H7 (cell line): ENCODE measurements at regions not wholly inside any gene's neighbourhood (a gene's known extent, or its start where the extent isn't known, plus 50 kb on each side); places are given as distances from the start of the nearest gene placed in this dataset.

ENCODE experiments used
- DNase-seq: peaks from one replicate; pipeline ENCODE4 v3.0.0; 2012
- H3K27me3 ChIP-seq: 2 replicates; pipeline ENCODE4 v1.6.0; 2011; ENCODE audit warnings: mild to moderate bottlenecking, low read length; ENCODE audit not compliant: control insufficient read depth, insufficient read depth
- H3K36me3 ChIP-seq: replicated peaks from 2 replicates; pipeline ENCODE4 v1.5.1; 2011; ENCODE audit warnings: low read length; ENCODE audit not compliant: control insufficient read depth, insufficient read depth
- H3K4me3 ChIP-seq: 2 replicates; pipeline ENCODE4 v1.5.1; 2011; ENCODE audit warnings: low read depth, mild to moderate bottlenecking, control low read depth, low read length, moderate library complexity; ENCODE audit not compliant: insufficient read depth

DNA sequence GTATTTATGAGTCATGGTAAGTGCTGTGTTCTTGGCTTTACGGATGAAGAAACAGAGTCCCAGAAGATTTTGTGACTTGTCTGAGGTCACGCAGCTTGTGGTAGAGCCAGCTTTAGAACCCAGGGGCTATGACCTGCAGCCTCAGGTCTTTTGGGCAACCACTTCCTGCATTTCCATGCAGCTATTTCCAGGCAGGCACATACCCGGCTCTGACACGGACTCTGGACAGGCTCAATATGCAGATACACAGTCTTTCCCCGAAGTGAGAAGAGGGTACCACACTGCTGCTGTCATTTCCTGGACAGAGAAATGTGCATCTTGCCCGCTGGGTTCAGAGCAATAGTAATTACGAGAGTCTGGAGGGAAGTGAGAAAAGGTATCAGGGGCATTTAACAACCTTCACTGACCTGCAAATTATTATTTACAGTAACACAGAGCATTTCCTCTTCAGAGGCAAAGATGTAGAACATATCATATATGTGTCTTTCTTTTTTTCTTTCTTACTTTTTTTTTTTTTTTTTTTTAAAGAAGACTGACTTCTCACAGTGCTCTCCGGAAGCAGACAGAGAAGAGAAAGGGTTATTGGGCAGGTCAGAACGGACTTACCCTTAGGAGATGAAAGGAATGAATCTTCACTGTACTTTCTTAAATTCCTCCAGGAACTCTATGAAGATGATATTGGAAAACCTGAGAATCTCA, 185.1 kb downstream of the CLIC5 start:
- no peaks in the 10 kb centered on the region for H3K27me3 ChIP-seq
- DNase-seq: no peak
- no peak overlapping the region for H3K4me3 ChIP-seq
- H3K36me3 ChIP-seq: no peaks in the 10 kb centered on the region

DNA sequence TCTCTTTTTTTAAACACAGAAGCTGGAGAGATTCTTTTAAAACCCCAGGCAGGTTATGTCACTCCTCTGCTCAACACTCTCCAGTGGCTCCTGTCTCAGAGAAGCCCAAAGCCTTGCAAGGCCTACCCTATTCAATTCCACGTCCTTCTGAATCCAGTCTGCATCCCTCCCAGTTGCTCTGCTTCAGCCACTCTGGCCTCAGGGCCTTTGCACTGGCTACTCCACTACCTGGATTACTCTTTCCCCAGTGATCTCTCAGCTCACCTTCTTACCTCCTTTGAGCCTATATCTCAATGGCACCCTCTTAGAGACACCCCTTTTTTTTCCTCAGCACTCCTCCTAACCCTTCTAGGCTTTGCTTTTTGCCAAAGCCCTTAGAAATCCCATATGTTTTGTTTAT, 185.8 kb downstream of the CLIC5 start:
- Histone ChIP-seq H3K27me3 (no peaks in the 10 kb centered on the region), H3K4me3 (no peak overlapping the region), H3K36me3 (no peaks in the 10 kb centered on the region)
- no peak for DNase-seq

DNA sequence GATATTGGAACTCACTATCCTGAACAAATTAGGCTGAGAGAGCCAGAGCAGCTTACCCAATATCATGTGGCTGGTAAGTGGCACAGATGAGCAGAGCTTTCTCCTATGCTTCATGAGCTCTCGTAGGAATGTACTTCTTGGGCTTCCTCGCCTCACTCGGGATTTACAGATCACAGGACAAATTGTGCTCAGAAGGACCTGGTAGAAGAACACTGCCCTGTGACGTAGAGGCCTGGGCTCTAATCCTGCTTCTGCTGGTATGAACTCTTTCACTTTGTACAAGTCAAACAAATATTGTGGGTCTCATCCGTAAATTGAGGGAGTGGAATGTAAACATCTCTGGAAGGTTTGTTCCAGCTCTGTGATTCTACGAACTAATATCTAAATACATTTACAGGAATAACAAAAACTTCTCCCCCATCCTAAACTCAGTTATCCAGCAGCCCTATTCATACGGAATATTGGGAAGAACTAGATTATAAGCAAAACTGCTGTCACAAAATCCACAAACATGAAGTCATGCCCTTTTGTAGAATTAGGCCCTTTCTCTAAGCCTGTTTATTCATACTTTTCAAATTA, 187.6 kb downstream of the CLIC5 start:
- Histone ChIP-seq H3K4me3 (no peak overlapping the region), H3K36me3 (no peaks in the 10 kb centered on the region), H3K27me3 (no peaks in the 10 kb centered on the region)
- DNase-seq: no peak

DNA sequence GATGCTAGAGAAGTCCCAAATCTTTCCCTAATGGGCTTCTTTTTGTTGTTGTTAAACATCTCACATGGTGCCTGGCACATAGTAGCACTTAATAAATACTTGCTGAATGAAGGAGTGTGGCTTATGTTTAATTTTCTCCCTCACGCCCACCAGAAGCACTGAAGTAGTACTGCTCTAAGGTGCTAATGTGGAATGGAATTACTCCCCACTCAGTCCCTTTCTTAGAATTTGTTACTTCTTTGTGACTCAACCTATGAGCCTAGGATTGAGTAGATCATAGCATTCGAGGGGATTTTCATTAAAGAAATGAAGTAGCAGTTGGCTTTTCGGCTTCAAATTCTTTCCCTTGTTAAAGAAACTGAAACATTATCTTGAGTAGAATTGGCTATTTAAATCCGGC, 192.8 kb downstream of the CLIC5 start:
- H3K36me3 ChIP-seq: no peaks in the 10 kb centered on the region
- no peak overlapping the region for H3K4me3 ChIP-seq
- no peaks in the 10 kb centered on the region for H3K27me3 ChIP-seq
- DNase-seq: no peak

DNA sequence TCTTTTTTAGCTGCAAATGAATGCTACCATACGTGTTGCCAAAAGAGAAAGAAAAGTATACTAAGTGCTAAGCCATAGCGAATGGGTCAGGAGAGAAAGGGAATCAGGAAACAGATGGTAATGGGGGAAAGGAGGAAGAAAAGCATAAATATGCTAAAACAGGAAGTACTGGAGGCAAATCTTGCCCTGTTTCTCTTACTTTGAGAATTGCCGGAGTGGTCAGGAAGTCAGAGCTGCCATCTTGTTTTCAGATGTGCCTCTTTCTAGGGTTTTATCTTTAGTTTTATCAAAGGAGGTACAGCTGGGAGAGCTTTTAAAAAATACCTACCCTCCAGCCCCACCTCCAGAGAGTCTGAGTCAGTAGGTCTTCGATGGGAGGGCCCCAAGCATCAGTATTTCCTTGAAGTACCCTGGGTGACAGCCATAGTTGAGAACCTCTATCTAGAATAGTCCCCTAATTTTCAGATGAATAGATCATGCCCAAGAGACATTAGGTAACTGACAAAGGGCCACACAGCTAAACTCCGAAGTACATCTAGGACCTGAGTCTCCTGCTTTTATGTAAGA, 193.3 kb downstream of the CLIC5 start:
- Histone ChIP-seq H3K27me3 (no peaks in the 10 kb centered on the region), H3K36me3 (no peaks in the 10 kb centered on the region), H3K4me3 (no peak overlapping the region)
- no peak for DNase-seq

DNA sequence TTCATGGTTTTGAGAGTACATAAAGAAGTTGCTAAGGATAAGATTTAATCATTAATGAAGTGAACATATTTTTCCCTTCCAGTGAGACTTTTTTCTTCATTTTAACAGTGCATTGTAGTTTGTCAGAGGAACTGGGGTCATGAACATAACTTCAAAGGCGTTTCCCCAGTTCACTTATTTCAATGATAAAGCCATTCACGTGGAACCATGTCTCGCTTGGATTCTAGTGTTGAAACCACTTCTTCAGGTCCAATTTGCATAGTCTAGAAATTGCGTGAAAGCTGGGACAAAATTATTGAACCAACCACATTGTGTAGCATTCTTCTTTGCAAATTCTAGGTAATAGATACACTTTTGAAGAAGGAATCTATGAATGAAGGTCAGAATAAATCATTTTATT, 197.0 kb downstream of the CLIC5 start:
- H3K27me3 ChIP-seq: no peaks in the 10 kb centered on the region
- DNase-seq: no peak
- H3K4me3 ChIP-seq: no peak overlapping the region
- H3K36me3 ChIP-seq: no peaks in the 10 kb centered on the region

DNA sequence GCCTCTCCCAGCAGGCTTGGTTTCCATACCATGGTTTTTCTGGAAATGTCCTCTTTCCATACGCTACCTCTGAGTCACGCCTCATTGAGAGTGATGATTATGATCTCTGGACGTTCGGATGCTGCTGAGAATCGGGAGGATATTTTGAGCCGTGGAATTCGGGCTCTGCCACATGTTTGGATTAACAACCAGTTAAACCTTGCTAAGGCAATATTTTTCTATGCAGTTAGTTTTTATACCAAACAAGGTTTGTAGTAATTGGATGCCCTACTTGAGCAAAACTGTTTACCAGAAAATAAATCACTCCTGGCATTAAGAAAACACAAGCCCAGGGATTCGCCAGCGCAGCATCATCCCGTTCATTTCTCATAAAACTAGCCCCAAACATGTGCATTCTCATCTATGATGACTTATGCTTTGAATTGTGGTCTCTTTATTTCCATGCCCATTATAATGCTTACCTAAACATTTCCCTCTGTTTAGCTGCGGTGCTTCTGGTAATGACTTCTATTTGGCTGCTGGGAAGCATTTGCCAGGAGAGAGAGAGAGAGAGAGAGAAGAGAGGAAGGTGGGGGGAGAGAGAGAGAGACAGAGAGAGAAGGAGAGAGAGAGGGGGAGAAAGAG, 198.9 kb downstream of the CLIC5 start:
- Histone ChIP-seq H3K27me3 (no peaks in the 10 kb centered on the region), H3K36me3 (no peaks in the 10 kb centered on the region)

DNA sequence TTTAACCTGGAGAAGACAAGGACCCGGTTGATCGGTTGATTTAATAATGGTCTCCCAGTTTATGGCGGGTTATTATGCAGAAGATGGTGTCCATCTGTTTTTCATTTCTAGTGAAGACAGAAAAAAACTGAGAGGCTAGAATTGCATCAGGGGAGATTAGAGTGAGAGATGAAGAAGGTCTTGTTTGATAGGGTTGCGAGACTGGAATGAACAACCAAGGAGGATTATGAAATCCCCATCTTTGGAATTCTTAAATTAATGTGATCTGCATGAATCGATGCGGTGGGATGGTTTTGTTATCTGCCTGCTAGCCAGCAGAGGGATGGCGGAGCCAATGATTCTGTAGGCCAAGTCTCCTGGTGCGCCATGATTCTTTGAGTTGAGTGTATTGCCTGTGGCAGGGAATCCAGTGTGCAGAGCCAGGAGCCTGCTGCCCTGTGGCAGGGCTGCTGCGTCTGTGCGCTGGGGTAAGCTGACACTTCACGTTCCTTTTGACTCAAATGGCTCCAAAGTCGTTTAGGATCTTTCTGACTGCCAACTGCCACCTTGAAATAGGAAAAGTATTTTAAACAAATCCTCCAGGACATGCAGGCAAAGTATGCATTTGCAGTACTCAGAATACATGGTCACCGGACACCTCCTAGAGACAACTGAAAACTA, 200.1 kb downstream of the CLIC5 start:
- no peaks in the 10 kb centered on the region for H3K27me3 ChIP-seq
- H3K4me3 ChIP-seq: no peak overlapping the region
- no peak for DNase-seq
- no peaks in the 10 kb centered on the region for H3K36me3 ChIP-seq

More for the DNA sequence above, 198.9 kb downstream of the CLIC5 start:
- no peak for DNase-seq
- no peak overlapping the region for H3K4me3 ChIP-seq

DNA sequence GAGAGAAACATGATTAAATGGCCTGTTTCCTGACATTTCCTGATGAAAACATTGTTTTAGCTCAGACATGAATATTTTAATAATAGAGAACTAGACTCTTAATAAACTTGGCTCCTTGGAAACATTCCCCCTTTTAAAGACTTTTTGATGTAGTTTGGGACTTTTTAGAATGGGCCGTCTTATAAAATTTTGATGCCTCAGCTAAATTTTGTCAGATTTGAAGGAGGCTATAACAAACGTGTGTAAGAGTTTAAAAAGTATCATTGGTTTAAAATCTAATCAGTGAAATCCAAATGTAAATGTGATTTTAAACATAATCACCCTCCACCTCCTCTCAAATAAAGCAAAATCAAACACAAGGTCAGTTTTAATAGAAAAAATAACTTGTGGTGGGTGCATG, 200.9 kb downstream of the CLIC5 start:
- Histone ChIP-seq H3K4me3 (no peak overlapping the region), H3K27me3 (no peaks in the 10 kb centered on the region), H3K36me3 (no peaks in the 10 kb centered on the region)
- no peak for DNase-seq

DNA sequence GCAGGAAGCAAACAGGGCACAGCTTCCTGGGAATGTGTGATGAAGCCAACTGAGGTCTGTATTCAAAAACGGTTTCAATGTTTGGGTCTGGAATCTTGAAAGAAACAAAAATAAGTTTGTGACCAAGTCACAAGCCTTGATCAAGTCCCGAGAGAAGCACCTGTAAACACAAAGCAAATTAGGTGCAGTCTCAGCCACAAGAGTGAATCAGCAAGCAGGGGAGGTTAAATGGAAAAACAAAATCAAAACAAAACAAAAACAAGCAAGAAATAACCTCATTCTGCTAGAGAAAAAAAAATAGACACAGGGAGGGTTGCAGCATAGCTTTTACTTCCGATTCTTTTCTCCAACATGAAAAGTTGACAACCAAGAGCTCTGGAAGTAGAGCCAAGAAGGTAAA, 201.7 kb downstream of the CLIC5 start:
- DNase-seq: no peak
- Histone ChIP-seq H3K36me3 (no peaks in the 10 kb centered on the region), H3K4me3 (no peak overlapping the region), H3K27me3 (no peaks in the 10 kb centered on the region)

DNA sequence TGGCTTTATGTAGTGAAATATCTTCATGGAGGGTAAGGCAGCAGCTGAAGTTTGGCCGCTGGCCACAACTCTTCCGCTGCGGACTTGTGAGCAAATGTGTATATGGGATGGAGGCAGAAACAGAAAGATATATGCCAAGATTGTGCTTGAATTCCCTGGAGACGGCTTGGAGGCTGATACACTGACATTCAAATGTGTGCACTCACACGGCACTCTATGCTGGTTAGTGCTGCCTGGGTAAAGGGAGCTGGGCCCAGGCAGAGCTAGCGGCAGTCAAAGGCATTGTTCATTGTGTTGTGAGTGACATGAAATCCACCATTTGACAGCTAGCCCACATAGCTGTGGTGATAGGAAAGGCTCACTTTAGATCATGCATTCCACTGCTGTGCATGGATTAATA, 202.7 kb downstream of the CLIC5 start:
- no peaks in the 10 kb centered on the region for H3K27me3 ChIP-seq
- H3K36me3 ChIP-seq: no peaks in the 10 kb centered on the region
- no peak for DNase-seq
- H3K4me3 ChIP-seq: no peak overlapping the region

DNA sequence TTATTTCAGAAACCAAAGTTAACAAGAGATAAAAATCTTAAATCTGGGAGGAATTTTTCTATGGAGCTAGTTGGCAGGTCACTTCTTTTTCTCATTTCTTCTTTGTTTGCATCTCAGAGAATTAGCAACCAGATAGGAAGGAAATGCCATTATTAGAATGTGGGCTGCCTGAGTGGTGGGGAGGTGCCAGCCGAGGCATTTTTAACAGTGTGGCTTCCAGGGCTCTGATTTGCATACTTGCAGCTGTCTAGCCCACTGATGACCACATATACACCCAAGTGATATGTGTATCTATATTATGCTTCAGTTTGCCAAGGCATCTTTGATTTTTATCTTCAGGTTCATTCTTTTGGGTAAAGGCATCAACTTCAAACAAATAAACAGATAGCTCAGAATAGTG, 206.7 kb downstream of the CLIC5 start:
- Histone ChIP-seq H3K27me3 (no peaks in the 10 kb centered on the region), H3K36me3 (no peaks in the 10 kb centered on the region), H3K4me3 (no peak overlapping the region)
- DNase-seq: no peak

DNA sequence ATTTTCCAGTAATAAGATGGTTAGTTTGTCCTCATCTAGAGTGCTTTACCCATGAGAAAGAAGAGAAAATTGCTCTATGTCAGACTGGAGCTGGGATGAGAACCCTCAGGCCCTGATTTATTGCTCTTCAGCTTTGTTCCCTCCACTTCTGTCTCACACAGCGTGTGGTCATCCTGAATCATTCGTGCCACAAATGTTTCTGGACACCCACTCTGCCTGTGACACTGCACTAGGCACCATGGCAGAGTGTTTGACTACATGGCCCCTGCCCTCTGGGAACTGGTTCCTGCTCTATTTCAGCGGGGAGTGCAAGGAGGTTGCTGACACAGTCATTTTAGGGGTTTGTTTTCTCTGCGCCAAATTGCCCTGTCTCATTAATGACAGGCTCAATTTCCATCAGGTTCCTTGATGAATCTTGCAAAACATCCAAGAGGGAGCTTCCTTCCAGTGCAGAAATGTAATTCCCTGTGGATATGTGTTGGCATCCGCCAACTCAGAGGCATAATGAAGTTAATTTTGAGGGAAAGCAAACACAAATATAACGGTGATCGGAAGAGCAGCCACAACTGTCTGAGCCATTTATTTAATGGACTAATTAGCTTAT, 207.5 kb downstream of the CLIC5 start:
- no peaks in the 10 kb centered on the region for H3K27me3 ChIP-seq
- no peak overlapping the region for H3K4me3 ChIP-seq
- DNase-seq: no peak
- no peaks in the 10 kb centered on the region for H3K36me3 ChIP-seq

DNA sequence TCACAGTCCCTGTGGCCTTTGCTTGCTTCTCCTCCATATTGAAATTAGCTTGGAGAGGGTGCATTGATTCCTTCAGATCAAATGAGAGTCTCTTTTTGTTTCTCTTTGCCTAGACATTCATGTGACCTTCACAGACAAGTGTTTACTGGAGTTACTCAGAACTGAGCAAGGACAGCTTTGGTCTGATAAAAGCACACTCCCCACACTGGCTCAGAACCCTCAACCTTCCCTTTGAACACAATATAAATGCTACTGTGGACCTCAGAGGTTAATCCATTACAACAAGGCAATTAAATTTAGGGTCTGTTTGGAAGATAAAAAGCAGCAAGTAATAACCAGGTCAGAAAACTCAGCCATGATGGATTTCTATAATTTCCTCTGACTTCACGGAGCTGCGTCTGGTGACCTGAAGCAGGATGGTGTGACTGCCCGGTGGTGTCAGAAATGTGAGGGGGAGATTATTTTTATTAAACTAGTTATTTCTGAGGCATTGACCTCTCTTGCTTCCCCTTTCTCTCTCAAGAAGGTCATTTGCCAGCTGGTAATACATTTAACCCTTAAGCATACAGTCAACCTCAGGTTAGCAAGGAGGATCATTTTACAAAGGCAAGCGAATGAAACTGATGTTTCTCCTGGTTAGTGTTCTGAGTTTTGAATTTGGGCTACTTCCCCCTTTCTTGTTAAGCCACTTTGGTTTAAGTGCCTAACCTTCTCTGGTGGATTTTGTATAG, 208.2 kb downstream of the CLIC5 start:
- H3K4me3 ChIP-seq: no peak overlapping the region
- no peaks in the 10 kb centered on the region for H3K36me3 ChIP-seq
- DNase-seq: no peak
- no peaks in the 10 kb centered on the region for H3K27me3 ChIP-seq
